ENCODE measurements at regions not wholly inside any gene's neighbourhood (a gene's known extent, or its start where the extent isn't known, plus 50 kb on each side); places are given as distances from the start of the nearest gene placed in this dataset.

- Histone ChIP-seq H3K9ac (ENCODE audit: low read length) (no peak overlapping the region), H3K9me3 (ENCODE audit: control extremely low read depth in 1 of 3, control insufficient read depth in 2 of 3, insufficient read depth in 1 of 3, low read length in 2 of 3) (peaks cover 0 to 3% (median 0%) of the 10 kb centered on the region in 3 donors), H3K27me3 (replicated peaks in 1 of 4; ENCODE audit: control extremely low read depth in 1 of 4, control insufficient read depth in 3 of 4, insufficient read depth in 4 of 4, low read length in 3 of 4) (no peaks in the 10 kb centered on the region), H3K79me2 (ENCODE audit: control insufficient read depth, insufficient read depth, low read length) (no peaks in the 10 kb centered on the region), H2AFZ (ENCODE audit: insufficient read depth, low read depth, low read length, poor library complexity, severe bottlenecking) (no peak overlapping the region), H3K4me1 (ENCODE audit: control insufficient read depth in 2 of 2, insufficient read depth in 2 of 2, low read length in 2 of 2) (no peaks in the 10 kb centered on the region), H3K4me3 (ENCODE audit: control extremely low read depth in 1 of 5, extremely low read depth in 1 of 5, insufficient read depth in 1 of 5, low read depth in 2 of 5, low read length in 4 of 5) (no peak overlapping the region), H4K20me1 (ENCODE audit: control insufficient read depth, insufficient read depth, low read length, poor library complexity, severe bottlenecking) (no peaks in the 10 kb centered on the region), H3K36me3 (replicated peaks in 1 of 2; ENCODE audit: control extremely low read depth in 1 of 2, control insufficient read depth in 1 of 2, extremely low read depth in 1 of 2, insufficient read depth in 2 of 2, low read length in 1 of 2) (no peaks in the 10 kb centered on the region), H3K4me2 (replicated peaks; ENCODE audit: low read depth, low read length, poor library complexity, severe bottlenecking) (no peak overlapping the region), H3K27ac (ENCODE audit: low read length in 2 of 2) (no peak overlapping the region)
- DNase-seq (no peak), ATAC-seq (ENCODE audit: low read depth) (no peak)
- H3K27me3 Mint-ChIP-seq: peaks cover 23% of the 10 kb centered on the region
- no peaks in the 10 kb centered on the region for H3K9me3 Mint-ChIP-seq (ENCODE audit: insufficient read depth)
- intact Hi-C loops (cut with micrococcal nuclease): no loop called here
- TF ChIP-seq EZH2 (IDR thresholded peaks at IDR 0.05; ENCODE audit: borderline replicate concordance, insufficient read depth, low read depth, low read length, poor library complexity, severe bottlenecking) (no peak), CTCF (IDR thresholded peaks at IDR 0.05) (no peak)
- ChIA-PET POLR2A (no interaction called here), CTCF (interaction anchor here (0.7 kb wide), 1 partner anchor 228 kb away, joined by 5 read pairs; no protein-coding TSS in a partner anchor)
- WGBS (ENCODE audit: insufficient coverage): 90% methylated on average over 13 of the region's 24 CpGs
- no peaks in the 10 kb centered on the region for H3K4me1 Mint-ChIP-seq
- H3K4me3 Mint-ChIP-seq: no peak overlapping the region
- no peak overlapping the region for H3K27ac Mint-ChIP-seq
Observed at GRCh38 chr21:41689289-41689583, 77.6 kb downstream of the RIPK4 start.

GRCh38 chr21:41687633-41688032 lies 79.2 kb downstream of the RIPK4 start:
- Histone ChIP-seq H2AFZ (ENCODE audit: insufficient read depth, low read depth, low read length, poor library complexity, severe bottlenecking) (no peak overlapping the region), H4K20me1 (ENCODE audit: control insufficient read depth, insufficient read depth, low read length, poor library complexity, severe bottlenecking) (no peaks in the 10 kb centered on the region), H3K27me3 (replicated peaks in 1 of 4; ENCODE audit: control extremely low read depth in 1 of 4, control insufficient read depth in 3 of 4, insufficient read depth in 4 of 4, low read length in 3 of 4) (no peaks in the 10 kb centered on the region), H3K4me2 (replicated peaks; ENCODE audit: low read depth, low read length, poor library complexity, severe bottlenecking) (no peak overlapping the region), H3K4me1 (ENCODE audit: control insufficient read depth in 2 of 2, insufficient read depth in 2 of 2, low read length in 2 of 2) (no peaks in the 10 kb centered on the region), H3K9ac (ENCODE audit: low read length) (no peak overlapping the region), H3K9me3 (ENCODE audit: control extremely low read depth in 1 of 3, control insufficient read depth in 2 of 3, insufficient read depth in 1 of 3, low read length in 2 of 3) (peaks cover 0 to 3% (median 0%) of the 10 kb centered on the region in 3 donors), H3K79me2 (ENCODE audit: control insufficient read depth, insufficient read depth, low read length) (no peaks in the 10 kb centered on the region), H3K4me3 (ENCODE audit: control extremely low read depth in 1 of 5, extremely low read depth in 1 of 5, insufficient read depth in 1 of 5, low read depth in 2 of 5, low read length in 4 of 5) (no peak overlapping the region), H3K36me3 (replicated peaks in 1 of 2; ENCODE audit: control extremely low read depth in 1 of 2, control insufficient read depth in 1 of 2, extremely low read depth in 1 of 2, insufficient read depth in 2 of 2, low read length in 1 of 2) (no peaks in the 10 kb centered on the region), H3K27ac (ENCODE audit: low read length in 2 of 2) (no peak overlapping the region)
- no peak for DNase-seq
- intact Hi-C loops (cut with micrococcal nuclease): no loop called here
- no CpG with 5 or more reads among the region's 2 CpGs for WGBS (ENCODE audit: insufficient coverage)
- Mint-ChIP-seq H3K27me3 (peaks cover 23% of the 10 kb centered on the region), H3K9me3 (ENCODE audit: insufficient read depth) (no peaks in the 10 kb centered on the region), H3K4me3 (no peak overlapping the region), H3K27ac (no peak overlapping the region), H3K4me1 (no peaks in the 10 kb centered on the region)
- ChIA-PET POLR2A (no interaction called here), CTCF (no interaction called here)
- no peak for ATAC-seq (ENCODE audit: low read depth)
- TF ChIP-seq EZH2 (IDR thresholded peaks at IDR 0.05; ENCODE audit: borderline replicate concordance, insufficient read depth, low read depth, low read length, poor library complexity, severe bottlenecking): no peak
- TF ChIP-seq CTCF (IDR thresholded peaks at IDR 0.05): no peak
